ENCODE measurements at regions not wholly inside any gene's neighbourhood (a gene's known extent, or its start where the extent isn't known, plus 50 kb on each side); places are given as distances from the start of the nearest gene placed in this dataset.

GRCh38 chr20:48260129-48260756 lies 475.0 kb upstream of the SULF2 start:
- in situ Hi-C loops (cut with HindIII; ENCODE audit: low sequenced_read_pairs): no loop called here

- in situ Hi-C loops (cut with HindIII; ENCODE audit: low sequenced_read_pairs): no loop called here
Measured at GRCh38 chr20:48259456-48259855, 474.2 kb upstream of the SULF2 start.

- in situ Hi-C loops (cut with HindIII; ENCODE audit: low sequenced_read_pairs): no loop called here
Measured at GRCh38 chr20:48257833-48258232, 472.6 kb upstream of the SULF2 start.

- in situ Hi-C loops (cut with HindIII; ENCODE audit: low sequenced_read_pairs): no loop called here
Measured at GRCh38 chr20:48247961-48248360, 462.7 kb upstream of the SULF2 start.

- in situ Hi-C loops (cut with HindIII; ENCODE audit: low sequenced_read_pairs): no loop called here
Measured at GRCh38 chr20:48246061-48246790, 460.9 kb upstream of the SULF2 start.

- in situ Hi-C loops (cut with HindIII; ENCODE audit: low sequenced_read_pairs): no loop called here
Measured at GRCh38 chr20:48242623-48243022, 457.3 kb upstream of the SULF2 start.

GRCh38 chr20:48241482-48241881 lies 456.2 kb upstream of the SULF2 start:
- in situ Hi-C loops (cut with HindIII; ENCODE audit: low sequenced_read_pairs): no loop called here

- in situ Hi-C loops (cut with HindIII; ENCODE audit: low sequenced_read_pairs): loop anchor here (5.0 kb wide), 1 partner anchor 59 kb away; no protein-coding TSS in a partner anchor
Measured at GRCh38 chr20:48238781-48239180, 453.5 kb upstream of the SULF2 start.

- in situ Hi-C loops (cut with HindIII; ENCODE audit: low sequenced_read_pairs): loop anchor here (5.0 kb wide), 1 partner anchor 59 kb away; no protein-coding TSS in a partner anchor
Measured at GRCh38 chr20:48238326-48238725, 453.0 kb upstream of the SULF2 start.

GRCh38 chr20:48236000-48236970 lies 451.0 kb upstream of the SULF2 start:
- in situ Hi-C loops (cut with HindIII; ENCODE audit: low sequenced_read_pairs): loop anchor here (5.0 kb wide), 1 partner anchor 61 kb away; no protein-coding TSS in a partner anchor

GRCh38 chr20:48234951-48235350 lies 449.7 kb upstream of the SULF2 start:
- in situ Hi-C loops (cut with HindIII; ENCODE audit: low sequenced_read_pairs): loop anchor here (5.0 kb wide), 1 partner anchor 62 kb away; no protein-coding TSS in a partner anchor

GRCh38 chr20:48231253-48231930 lies 446.1 kb upstream of the SULF2 start:
- in situ Hi-C loops (cut with HindIII; ENCODE audit: low sequenced_read_pairs): no loop called here

GRCh38 chr20:48230216-48230615 lies 444.9 kb upstream of the SULF2 start:
- in situ Hi-C loops (cut with HindIII; ENCODE audit: low sequenced_read_pairs): no loop called here

- in situ Hi-C loops (cut with HindIII; ENCODE audit: low sequenced_read_pairs): no loop called here
Measured at GRCh38 chr20:48227381-48227780, 442.1 kb upstream of the SULF2 start.

- in situ Hi-C loops (cut with HindIII; ENCODE audit: low sequenced_read_pairs): no loop called here
Measured at GRCh38 chr20:48226642-48227041, 441.4 kb upstream of the SULF2 start.

- in situ Hi-C loops (cut with HindIII; ENCODE audit: low sequenced_read_pairs): no loop called here
Measured at GRCh38 chr20:48224533-48225050, 439.3 kb upstream of the SULF2 start.

- in situ Hi-C loops (cut with HindIII; ENCODE audit: low sequenced_read_pairs): no loop called here
Measured at GRCh38 chr20:48223715-48224114, 438.4 kb upstream of the SULF2 start.

- in situ Hi-C loops (cut with HindIII; ENCODE audit: low sequenced_read_pairs): no loop called here
Measured at GRCh38 chr20:48222595-48223180, 437.4 kb upstream of the SULF2 start.

GRCh38 chr20:48220033-48220633 lies 434.9 kb upstream of the SULF2 start:
- in situ Hi-C loops (cut with HindIII; ENCODE audit: low sequenced_read_pairs): no loop called here

GRCh38 chr20:48219306-48219705 lies 434.0 kb upstream of the SULF2 start:
- in situ Hi-C loops (cut with HindIII; ENCODE audit: low sequenced_read_pairs): no loop called here
